Daoy (cell line): ENCODE measurements at regions not wholly inside any gene's neighbourhood (a gene's known extent, or its start where the extent isn't known, plus 50 kb on each side); places are given as distances from the start of the nearest gene placed in this dataset.

Experiments used
- DNase-seq: peaks from one replicate; pipeline ENCODE4 v3.0.0-alpha.2; 2015; ENCODE audit warnings: low read depth

DNA sequence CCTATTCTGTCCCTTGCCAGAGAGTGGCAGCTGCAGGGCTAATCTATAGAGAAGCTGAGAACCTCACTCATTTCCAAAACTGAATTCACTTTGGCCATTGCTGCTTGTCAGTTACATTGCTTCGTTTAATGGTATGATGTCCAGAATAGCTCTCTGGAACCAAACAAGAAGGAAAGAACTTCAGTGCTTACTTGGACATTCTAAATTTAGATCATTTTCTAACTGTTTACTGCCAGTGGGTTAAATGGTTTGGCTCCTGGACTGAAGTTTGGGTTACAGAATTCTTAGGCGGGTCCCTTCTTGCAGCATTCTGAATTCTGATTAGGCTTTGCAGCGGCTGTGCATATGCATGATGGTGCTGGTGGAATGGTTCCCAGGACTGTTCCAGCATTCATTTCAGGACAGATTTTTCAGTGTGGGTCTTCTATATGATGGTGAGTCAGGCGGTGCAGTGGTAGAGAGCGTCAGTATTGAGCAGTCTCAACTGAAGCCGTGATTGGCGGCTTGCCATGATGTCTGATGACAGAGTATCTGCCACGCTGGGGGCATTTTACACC, 148.7 kb downstream of the DYRK2 start:
- DNase-seq = no peak

- DNase-seq = no peak
These were observed 149.2 kb downstream of the DYRK2 start for GRCh38 chr12:67797753-67798152.

GRCh38 chr12:67798768-67799167, 150.2 kb downstream of the DYRK2 start:
- no peak for DNase-seq

DNA sequence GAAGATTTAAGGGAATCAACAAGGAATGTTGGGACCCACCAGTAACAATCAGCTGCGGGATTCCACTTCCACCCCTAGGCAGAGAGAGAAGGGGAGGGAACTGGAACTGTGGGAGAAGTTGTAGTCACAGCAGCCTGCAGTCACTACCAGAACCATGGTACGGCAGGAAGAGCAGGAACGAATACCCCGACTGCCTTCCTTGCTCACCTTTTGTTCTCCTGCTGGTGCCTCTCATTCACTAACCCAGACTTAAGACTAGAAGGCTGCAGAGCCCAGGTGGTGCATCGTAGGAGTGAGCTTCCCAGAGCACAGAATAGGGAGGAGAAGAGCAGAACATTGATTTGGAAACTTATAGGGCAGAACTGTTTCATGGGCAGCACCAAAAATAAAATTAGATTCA, 154.2 kb downstream of the DYRK2 start:
- DNase-seq = no peak

- DNase-seq = no peak
These were observed 154.9 kb downstream of the DYRK2 start for GRCh38 chr12:67803278-67803993.

DNA sequence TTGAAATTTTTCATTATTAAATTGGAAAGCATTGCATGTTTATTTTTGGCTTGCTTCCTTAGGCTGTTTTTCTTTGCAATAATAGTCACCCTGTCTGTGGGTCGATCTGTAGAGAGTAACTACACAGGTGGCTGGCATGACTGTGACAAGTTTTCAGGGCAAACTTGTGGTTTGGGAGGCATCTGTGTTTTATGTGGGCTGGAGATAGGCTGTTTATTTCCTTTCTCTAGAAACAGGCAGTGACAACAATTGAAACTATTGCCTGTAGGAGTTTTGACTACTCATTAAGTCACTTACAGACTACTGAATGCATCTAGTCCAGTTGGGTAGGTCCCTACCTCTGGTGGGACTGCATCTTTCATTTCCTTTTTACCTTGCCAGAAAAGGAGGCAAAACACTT, 155.6 kb downstream of the DYRK2 start:
- DNase-seq = no peak

DNA sequence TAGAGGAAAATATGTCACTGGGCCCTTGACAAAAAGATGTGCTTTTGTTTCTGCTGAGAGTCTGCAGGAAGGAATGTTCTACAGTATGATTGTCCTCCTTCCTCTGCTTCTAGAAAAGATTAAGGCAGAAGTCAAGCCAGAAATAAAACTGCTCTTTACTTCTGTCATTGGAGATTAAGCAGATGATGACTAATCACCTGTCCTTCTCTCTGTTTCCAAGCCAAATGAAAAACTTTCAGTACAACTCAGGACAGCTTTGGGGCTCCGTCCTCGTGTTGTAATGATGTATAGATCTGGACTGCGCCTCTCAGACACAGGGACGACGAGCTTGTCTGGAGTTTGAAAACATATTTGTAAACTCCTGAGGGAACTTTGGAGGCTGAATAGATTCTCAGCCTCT, 159.3 kb downstream of the DYRK2 start:
- no peak for DNase-seq

GRCh38 chr12:67810166-67810565, 161.6 kb downstream of the DYRK2 start:
- no peak for DNase-seq

DNA sequence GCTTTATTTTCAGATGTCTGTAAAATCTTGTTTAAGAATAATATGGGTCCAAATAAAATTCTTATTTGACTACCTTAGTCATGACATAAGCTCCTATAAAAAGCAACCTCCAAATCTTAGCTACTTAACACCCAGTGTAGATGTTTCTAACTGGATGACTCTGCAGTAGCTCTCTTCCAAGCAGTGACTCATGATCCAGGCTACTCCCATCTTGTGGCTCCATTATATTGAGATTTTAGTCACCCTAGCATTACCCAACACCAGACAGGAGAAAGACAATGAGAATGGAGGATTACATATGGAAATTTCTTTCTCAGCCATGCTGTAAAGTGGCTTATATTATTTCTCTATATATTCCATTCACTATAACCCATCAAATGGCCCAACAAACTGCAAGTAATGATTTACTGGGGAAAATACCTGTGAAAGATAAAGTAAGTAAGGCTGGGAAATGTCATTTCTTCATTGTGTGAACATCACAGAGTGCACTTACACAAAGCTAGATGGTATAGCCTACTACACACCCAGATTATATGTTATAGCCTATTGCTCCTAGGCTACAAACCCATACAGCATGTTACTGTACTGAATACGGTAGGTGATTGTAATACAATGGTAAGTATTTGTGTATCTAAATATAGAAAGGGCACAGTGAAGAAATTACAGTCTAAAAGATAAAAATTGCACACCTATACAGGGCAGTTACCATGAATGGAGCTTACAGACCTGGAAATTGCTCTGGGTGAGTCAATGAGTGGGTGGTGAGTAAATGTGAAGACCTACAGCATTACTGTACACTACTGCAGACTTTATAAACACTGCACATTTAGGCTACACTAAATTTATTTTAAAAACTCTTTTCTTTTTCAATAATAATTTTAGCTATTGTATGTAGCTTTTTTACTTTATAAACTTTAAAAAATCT, 163.2 kb downstream of the DYRK2 start:
- DNase-seq = peak; percentile 77

GRCh38 chr12:67813456-67813904, 164.9 kb downstream of the DYRK2 start:
- DNase-seq = no peak

DNA sequence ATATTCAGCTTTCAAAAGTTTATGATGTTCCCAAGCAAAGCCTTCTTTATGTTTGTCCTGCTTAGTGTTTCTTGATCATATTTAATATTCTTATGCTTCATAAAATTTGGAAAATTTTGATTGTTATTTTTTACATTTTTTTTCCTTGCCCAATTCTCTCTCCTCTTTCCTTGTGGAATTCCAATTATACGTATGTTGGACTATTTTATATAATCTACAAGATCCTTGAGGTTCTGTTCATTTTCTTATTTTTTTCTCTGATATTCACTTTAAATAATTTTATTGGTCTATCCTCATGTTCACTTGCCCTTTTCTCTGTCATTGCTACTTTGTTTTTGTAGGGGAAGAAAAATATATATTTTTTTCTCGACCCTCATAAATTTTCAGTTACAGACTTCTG, 167.7 kb downstream of the DYRK2 start:
- no peak for DNase-seq

DNA sequence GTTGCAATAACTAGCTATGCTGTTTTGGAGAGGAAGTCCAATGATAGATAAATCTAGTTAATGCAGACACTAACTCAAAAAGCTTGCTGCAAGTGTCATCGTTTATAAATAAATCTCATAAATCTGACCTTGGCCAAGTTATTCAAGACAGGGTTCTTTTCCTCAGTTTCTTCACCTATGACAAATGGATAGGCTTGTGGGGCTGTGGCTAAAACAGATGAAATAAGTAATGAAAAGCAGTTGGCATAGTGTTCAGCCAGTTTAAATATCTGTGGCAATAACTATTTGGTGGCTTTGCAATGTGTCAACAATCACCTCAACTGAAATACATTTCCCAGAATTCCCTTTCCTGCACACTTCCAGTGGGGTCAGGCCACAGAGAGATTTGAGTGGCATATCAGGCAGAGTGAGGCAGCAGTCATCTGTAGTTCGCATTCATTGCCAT, 169.9 kb downstream of the DYRK2 start:
- DNase-seq = no peak

GRCh38 chr12:67819902-67820301, 169.3 kb upstream of the IFNG-AS1 start:
- no peak for DNase-seq

DNA sequence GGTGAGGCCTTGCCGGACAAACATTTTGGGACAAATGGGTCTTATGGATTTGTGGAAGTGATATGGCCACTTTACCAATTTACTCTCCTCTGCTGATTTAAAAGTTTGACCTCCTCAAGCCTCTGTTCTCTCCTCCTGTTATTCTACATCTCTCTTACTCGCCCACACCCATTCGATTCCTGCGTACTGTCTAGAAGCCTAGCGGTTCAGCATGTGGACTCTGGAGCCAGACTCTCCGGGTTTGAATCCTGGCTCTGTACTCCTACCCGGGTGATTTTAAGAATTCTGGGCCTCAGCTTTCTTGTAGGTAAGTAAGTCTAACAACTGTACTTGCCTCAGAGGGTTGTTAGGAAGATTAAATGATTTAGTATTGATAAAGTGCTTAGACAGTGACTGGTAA, 168.6 kb upstream of the IFNG-AS1 start:
- no peak for DNase-seq

DNA sequence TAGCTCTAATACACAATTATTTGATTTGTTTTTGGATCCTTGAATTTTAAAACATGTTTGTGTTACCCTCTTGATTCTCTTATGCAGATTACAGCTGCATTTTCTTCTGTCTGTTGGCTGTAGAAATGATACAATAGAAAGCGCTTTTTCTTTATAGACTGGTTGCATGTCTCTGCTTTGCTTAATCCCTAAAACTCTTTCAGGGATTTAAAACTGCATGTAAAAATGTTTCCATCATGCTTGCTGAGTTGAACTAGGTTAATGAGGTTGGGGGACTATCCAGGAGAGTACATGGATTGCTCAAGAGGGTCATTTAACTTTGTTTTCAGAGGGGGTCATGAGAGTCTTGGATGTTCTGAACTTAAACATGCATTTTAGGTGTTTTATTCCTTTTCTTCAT, 166.4 kb upstream of the IFNG-AS1 start:
- no peak for DNase-seq

DNA sequence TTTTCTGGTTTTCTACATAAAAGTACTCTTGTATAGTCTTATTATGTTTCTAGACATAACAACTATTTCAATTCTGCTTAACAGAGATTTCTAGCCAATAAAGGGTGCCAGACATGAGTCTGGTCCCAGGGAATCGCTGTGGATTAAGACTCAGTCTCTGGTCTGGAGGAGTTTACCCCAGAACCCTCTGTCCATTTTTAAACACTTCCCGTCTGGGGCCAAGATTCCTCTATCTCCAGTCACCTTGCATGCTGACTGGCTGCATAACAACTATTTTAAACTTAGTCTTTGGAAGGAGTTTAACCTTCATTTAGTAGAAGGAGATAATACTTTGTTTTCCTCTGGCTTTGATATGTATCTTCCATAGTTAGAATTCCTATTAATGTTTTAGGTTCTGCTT, 163.1 kb upstream of the IFNG-AS1 start:
- DNase-seq = no peak

GRCh38 chr12:67826946-67827720, 162.1 kb upstream of the IFNG-AS1 start:
- DNase-seq = peak; percentile 61

DNA sequence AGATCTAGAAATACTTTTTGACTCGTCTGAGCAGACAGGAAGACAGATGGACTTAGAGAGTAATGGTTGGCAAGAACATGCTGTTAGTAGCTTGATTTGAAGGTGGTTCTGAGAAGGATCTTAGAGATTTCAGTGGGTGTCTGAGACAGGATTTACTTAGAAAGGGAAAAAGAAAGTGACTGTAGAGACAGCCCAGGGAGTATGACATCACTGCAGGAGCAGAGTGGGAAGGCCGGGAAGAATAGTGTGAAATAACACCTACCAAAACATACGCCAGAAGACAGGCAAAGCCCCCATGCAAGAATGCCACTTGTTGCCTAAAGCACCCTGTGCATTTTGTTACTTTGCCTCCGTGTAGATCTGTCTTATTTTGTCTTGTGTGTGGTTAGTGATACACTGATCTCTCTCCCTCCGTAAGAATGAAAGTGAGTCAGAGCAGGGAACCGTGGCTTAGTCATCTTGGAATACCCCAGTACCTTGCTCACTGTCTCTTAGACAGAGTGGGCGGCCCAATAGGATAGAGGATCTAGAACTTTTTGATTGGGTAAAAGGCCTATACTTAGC, 161.3 kb upstream of the IFNG-AS1 start:
- DNase-seq = peak; percentile 95

DNA sequence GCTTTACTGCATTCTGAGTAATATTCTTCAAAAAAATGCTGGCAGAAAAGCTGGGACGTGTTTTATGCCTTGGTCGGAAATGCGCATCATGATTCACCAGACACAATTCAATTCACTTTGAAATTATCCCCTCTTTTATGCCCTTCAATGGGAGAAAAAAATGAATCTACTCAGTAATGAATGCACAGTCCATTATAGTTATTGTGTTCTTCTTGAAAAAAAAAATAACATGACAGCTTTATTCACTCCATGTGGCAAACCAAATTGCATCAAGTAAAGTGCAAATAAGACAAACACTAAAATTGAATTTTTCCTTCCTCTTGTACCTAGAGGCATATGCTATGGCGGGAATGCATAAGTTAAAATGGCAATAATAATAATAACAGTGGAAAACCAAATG, 159.4 kb upstream of the IFNG-AS1 start:
- DNase-seq = no peak

DNA sequence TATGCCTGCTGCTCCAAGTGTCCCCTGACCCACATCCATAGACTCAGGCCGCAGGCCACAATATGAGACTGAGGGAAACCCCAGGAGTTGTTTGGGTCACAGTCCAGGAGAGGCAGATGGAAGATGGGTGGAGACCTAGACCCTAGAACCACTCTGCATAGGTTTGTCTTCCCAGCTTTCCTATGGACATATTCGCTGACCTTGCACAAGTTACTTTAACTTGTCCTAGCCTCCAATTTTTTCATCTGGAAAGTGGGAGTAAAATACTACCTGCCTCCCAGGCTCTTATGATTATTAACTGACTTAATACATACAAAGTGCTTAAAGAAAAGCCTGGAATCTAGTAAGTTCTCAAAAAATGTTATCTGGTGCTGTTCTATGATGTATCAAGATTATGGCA, 157.1 kb upstream of the IFNG-AS1 start:
- no peak for DNase-seq

DNA sequence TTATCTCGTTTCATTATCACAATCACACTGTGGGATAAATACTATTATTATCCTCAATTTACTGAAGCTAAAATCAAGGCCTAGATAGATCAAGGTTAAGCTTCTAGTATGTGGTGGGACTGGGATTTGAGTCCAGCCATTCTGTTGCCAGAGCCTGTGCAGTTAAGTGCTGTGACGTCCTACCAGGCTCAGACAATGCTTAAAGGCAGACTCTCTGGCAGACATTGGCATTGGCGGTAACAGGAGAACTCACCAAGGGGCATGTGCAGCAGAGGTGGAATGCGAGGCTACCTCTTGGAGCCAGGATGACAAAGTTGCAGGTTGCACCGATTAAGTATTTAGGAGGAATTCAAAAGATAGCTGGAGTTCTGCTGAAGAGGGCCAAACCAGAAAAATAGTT, 155.6 kb upstream of the IFNG-AS1 start:
- DNase-seq = no peak

DNA sequence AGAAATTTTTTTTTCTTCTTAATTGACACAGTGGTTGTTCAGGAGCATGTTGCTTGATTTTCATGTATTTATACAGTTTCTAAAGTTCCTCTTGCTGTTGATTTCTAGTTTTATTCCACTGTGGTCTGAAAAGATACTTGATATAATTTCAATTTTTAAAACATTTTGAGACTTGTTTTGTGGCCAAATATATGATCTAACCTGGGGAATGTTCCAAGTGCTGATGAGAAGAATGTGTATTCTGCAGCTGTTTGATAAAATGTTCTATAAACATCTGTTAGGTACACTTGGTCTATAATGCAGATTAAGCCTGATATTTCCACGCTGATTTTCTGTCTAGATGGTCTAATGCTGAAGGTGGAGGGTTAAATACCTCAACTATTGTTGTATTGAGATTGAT, 151.4 kb upstream of the IFNG-AS1 start:
- DNase-seq = no peak
